GM10266 (cell line): ENCODE measurements at regions not wholly inside any gene's neighbourhood (a gene's known extent, or its start where the extent isn't known, plus 50 kb on each side); places are given as distances from the start of the nearest gene placed in this dataset.
A peak's percentile ranks its signal among the peaks of the same experiment; 100 is the strongest.

Experiments
- DNase-seq: peaks from one replicate; pipeline ENCODE4 v3.0.0; 2012; ENCODE audit errors: extremely low spot score
- CTCF ChIP-seq: IDR thresholded peaks from 2 replicates; pipeline ENCODE4 v1.5.1; 2012; ENCODE audit warnings: mild to moderate bottlenecking, low read depth; ENCODE audit not compliant: control insufficient read depth, insufficient read depth; ENCODE audit errors: missing control alignments

- no peak for TF ChIP-seq CTCF
- no peak for DNase-seq
Observed at GRCh38 chr4:15235135-15235534, 192.7 kb upstream of the C1QTNF7 start.

- TF ChIP-seq CTCF: no peak
- DNase-seq: no peak
Observed at GRCh38 chr4:15237648-15238230, 190.1 kb upstream of the C1QTNF7 start.

- peak; percentile 60 for TF ChIP-seq CTCF
- DNase-seq: peak; percentile 34
Observed at GRCh38 chr4:15238720-15239119, 189.1 kb upstream of the C1QTNF7 start.

GRCh38 chr4:15239866-15240265, 188.0 kb upstream of the C1QTNF7 start:
- DNase-seq: no peak
- no peak for TF ChIP-seq CTCF

- no peak for DNase-seq
- TF ChIP-seq CTCF: no peak
Observed at GRCh38 chr4:15240764-15241163, 187.1 kb upstream of the C1QTNF7 start.

- DNase-seq: no peak
- TF ChIP-seq CTCF: no peak
Observed at GRCh38 chr4:15242021-15242420, 185.8 kb upstream of the C1QTNF7 start.

- no peak for TF ChIP-seq CTCF
- DNase-seq: no peak
Observed at GRCh38 chr4:15244354-15244753, 183.5 kb upstream of the C1QTNF7 start.
